HPDE6-E6E7 (cell line): ENCODE measurements at regions not wholly inside any gene's neighbourhood (a gene's known extent, or its start where the extent isn't known, plus 50 kb on each side); places are given as distances from the start of the nearest gene placed in this dataset.

Source experiments
- DNase-seq: peaks from one replicate; pipeline ENCODE4 v3.0.0; 2011; ENCODE audit warnings: missing footprints; ENCODE audit errors: extremely low spot score

DNA sequence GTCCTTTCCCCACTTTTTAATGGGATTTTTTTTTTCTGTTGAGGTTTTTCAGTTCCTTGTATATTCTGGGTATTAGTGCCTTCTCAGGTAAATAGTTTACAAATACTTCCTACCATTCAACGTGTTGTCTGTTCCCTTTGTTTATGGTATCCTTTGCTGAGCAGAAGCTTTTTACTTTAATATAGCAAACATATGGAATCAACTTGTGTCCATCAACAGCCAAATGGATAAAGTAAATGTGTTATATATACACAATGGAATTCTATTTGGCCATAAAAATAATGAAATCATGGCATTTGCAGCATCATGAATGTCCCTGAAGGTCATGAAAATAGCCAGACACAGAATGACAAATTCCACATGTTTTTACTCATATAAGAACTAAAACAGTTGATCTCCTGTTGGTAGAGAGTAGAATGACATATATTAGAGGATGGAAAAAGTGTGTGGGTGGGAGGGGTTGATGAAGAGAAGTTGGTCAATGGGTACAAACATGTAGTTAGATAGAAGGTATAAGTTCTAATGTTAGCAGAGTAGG lies 500.8 kb downstream of the SLITRK6 start:
- DNase-seq: no peak

- DNase-seq: no peak
Measured at GRCh38 chr13:85288698-85289097, 510.5 kb downstream of the SLITRK6 start.

DNA sequence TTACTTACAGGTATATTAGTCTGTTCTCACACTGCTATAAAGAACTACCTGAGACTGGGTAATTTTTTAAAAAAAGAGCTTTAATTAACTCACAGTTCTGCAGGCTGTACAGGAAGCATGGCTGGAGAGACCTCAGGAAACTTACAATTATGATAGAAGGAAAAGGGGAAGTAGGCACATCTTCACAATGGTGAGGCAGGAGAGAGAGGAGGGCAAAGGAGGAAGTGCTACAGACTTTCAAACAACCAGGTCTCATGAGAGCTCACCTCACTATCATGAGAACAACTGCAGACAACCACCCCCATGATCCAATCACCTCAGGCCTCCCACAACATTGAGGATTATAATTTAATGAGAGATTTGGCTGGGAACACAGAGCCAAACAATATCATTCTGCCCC lies 511.7 kb downstream of the SLITRK6 start:
- DNase-seq: no peak

DNA sequence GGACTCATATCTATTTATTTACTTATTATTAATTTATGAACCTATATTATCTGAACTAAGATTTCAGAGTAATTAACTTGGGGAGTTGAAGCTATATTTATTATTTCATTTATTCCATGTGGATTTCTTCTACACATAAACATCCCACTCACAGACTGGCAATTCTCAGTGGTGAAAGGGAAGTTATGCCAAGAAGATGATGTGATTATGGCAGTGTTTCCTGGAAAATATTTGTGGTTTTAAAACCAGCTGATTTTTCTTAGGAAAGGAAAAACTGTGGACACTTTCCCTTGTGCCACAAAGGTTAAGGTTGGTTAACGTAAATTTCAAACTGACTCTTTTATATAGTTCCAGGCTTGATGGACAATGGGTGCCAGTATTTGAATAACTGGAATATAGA lies 513.1 kb downstream of the SLITRK6 start:
- no peak for DNase-seq

- no peak for DNase-seq
Measured at GRCh38 chr13:85284349-85284748, 514.9 kb downstream of the SLITRK6 start.

- no peak for DNase-seq
Measured at GRCh38 chr13:85283408-85283807, 515.8 kb downstream of the SLITRK6 start.

DNA sequence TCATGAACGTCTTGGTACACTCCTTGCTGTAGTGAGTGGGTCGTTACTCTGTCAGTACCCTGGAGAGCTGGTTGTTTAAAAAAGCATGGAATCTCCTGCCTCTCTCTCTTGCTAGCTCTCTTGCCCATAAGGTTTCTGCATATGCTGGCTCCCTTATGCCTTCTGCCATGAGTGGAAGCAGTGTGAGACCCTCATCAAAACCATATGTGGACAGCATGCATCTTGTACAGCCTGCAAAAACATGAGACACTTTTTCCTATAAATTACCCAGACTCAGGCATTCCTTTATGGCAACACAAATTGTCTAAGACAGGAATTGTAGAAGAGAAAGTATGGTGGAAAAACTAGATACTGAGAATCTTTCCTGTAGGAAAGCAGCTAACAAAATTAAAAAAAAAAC lies 516.3 kb downstream of the SLITRK6 start:
- DNase-seq: no peak

GRCh38 chr13:85278851-85279250 lies 520.4 kb downstream of the SLITRK6 start:
- DNase-seq: no peak

DNA sequence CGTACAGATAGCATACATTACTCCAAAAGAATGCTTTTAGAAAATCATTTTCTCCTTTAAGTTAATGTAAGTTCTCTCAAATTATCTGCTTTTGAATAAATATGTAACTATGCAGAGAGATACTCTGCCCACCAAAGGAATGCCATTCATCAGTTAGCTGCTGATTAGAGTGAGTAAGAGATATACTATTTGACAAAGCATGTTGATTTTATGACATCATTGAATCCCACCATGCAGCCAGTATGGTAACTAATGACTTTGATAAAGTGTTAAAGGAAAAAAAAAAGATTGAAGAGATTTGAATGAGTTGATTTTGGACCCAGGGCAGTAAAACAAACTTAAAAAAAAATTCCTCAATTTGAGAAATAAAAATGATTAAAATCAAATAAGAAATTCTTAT lies 521.5 kb downstream of the SLITRK6 start:
- no peak for DNase-seq

- DNase-seq: no peak
Measured at GRCh38 chr13:85266771-85267170, 532.4 kb downstream of the SLITRK6 start.

DNA sequence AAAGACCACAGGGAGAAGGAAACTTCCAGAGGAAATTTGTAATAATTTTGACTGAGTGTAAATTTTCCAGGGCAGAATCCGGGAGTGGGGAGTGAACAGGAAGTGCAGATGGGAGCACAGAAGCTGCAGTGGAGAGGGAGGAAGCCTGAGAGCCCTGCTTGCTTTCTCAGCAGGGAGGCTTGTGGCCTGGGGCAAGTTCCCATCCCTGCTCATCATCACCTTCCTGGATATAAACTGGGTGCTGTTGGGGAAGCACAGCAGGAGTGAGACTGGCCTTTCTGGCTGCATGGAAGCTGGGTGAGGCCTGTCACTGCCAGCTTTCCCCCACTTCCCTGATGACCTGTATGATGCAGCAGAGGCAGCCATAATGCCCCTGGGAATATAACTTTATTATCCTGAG lies 532.9 kb downstream of the SLITRK6 start:
- no peak for DNase-seq

- DNase-seq: no peak
Measured at GRCh38 chr13:85265296-85265695, 533.9 kb downstream of the SLITRK6 start.

DNA sequence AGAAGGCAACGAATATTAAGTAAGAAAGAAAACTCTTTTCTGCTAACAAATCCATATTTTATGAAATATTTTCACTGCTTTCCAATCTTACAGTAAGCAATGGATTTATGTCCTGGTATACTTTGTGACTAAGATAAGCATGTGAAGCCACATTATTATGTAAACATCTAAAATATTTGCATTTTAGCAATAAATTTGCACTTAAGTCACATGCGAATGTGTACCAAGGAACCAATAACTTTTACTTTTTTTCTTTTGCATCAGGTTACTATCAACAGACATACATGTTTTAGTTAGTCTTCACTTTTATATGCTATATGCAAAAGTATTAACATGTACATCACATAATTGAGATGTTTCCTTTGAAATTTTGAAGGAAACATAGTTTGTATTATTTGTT lies 536.7 kb downstream of the SLITRK6 start:
- DNase-seq: no peak

DNA sequence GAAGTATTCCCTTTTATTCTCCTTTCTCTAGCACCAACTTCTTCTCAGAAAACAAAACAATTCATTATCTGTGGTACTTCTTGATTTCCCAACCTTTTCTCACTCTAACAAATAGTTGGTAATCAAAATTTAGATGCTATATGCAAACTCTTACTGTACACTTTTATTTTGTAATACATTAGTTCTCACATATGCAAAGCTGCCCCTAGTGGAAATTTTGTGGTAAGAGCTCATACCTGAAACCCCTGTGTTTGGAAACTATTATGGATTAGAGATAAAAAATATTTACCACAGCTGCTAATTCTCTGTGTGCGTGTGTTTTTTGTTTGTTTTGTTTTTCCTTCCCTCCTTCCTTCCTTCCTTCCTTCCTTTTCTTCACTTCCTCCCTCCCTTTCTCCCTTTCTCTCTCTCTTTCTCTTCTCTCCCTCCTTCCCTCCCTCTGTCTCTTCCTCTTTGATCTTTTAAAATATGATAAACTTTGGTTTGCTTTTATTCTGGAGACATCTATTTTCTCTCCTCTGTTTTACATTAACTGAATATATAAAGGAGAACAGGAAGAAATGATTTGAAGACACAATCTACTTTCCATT lies 537.4 kb downstream of the SLITRK6 start:
- DNase-seq: no peak

DNA sequence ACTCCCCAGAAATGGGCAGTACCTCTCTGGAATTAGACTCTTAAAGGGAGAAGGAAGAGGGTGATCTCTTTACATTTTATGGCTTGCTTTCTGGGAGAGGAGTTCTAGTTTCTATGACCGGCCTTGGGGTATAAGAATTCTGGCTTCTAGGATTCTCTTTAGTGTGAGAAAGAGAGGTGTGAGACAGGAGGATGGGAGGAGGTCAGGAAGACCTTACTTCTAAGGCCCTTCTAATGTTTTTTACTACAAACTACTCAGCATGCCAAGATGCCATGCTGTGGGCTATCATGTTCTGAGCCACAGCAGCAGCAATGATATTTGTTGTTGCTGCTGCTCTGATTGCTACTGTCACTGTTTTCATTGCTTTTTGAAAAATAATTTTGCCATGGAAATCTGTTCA lies 538.3 kb downstream of the SLITRK6 start:
- DNase-seq: no peak

- no peak for DNase-seq
Measured at GRCh38 chr13:85255978-85256377, 543.2 kb downstream of the SLITRK6 start.

GRCh38 chr13:85254641-85255040 lies 544.6 kb downstream of the SLITRK6 start:
- no peak for DNase-seq

- DNase-seq: no peak
Measured at GRCh38 chr13:85249151-85249550, 550.1 kb downstream of the SLITRK6 start.

- no peak for DNase-seq
Measured at GRCh38 chr13:85247780-85248179, 551.4 kb downstream of the SLITRK6 start.

DNA sequence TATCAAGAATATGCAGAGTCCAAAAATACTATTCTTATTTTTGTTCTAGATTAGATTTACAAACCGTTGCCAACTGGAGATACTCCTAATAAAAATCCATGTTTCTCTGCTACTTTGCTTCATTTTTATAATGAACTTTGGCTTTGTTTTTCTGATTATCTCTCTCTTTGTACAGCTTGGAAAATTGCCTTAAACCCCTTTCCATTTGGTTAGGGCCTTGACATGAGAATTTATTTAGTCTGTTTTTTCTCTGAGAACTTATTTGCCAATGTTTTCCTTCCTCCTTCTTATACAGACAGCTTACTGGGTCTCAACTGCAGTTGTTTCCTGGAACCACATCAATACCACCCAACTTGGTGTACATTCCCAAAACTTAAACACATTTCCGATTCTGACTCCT lies 555.4 kb downstream of the SLITRK6 start:
- no peak for DNase-seq

- DNase-seq: no peak
Measured at GRCh38 chr13:85241060-85241459, 558.2 kb downstream of the SLITRK6 start.

DNA sequence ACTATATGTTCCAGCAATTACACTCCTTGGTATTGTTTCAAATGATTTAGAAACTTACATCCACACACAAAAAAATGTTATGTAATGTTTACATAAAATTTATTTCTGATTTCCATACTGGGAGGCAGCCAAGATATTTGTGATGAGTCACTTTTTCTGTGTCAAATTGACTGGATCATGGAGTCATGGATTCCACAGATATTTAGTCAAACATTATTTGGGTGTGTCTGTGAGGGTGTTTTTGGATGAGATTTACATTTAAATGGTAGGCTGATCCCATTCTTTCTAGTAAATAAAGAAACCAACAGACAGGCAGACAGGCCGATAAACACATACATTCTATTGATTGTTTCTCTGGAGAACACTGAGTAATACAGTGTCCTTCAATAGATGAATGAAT lies 562.8 kb downstream of the SLITRK6 start:
- DNase-seq: peak; percentile 4

GRCh38 chr13:85230691-85231093 lies 568.5 kb downstream of the SLITRK6 start:
- no peak for DNase-seq

DNA sequence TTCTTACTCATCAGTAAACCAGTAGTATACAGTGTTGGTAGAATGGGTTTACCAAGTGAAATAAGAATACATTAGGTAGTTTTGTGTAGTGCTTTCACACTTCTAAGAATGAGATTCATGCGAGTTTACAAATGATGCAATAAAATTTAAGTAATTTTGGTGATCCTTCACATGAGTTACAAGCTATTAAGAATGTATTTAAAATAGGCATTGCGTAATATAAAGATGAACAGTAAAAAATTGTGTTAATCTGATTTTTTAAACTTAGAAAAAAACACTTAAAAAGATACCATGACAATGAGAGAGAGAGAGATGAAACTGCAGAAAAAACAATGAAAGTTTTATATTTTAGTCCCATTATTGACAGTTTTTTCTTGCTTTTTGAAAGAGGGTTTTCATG lies 570.5 kb downstream of the SLITRK6 start:
- no peak for DNase-seq
